GM23338 (cell line): ENCODE measurements at regions not wholly inside any gene's neighbourhood (a gene's known extent, or its start where the extent isn't known, plus 50 kb on each side); places are given as distances from the start of the nearest gene placed in this dataset.

ENCODE experiments used
- CREB1 ChIP-seq: fragments of 250-450 bp; sonication (Bioruptor Pico); IDR thresholded peaks from 2 replicates; pipeline ENCODE4 v1.5.0; 2020; ENCODE audit warnings: low read depth, mild to moderate bottlenecking, moderate library complexity
- NANOG ChIP-seq: IDR thresholded peaks from 2 replicates; pipeline ENCODE4 v1.6.1; 2016; ENCODE audit warnings: antibody characterized with exemption, borderline replicate concordance
- ZNF114 ChIP-seq: fragments of 250-450 bp; sonication (Bioruptor Pico); IDR thresholded peaks from 2 replicates; pipeline ENCODE4 v1.5.0; 2020; ENCODE audit warnings: mild to moderate bottlenecking, moderate library complexity
- ZNF462 ChIP-seq: fragments of 250-450 bp; sonication (Bioruptor Pico); IDR thresholded peaks from 2 replicates; pipeline ENCODE4 v1.5.0; 2020; ENCODE audit warnings: mild to moderate bottlenecking, moderate library complexity
- TF ChIP-seq, protein P1 (sequence below): IDR thresholded peaks from one replicate; pipeline ENCODE4 v1.6.1; 2018; ENCODE audit warnings: antibody characterized with exemption; ENCODE audit not compliant: unreplicated experiment

GRCh38 chr4:33395731-33396485 lies 2675.7 kb downstream of the PCDH7 start (continued):
- TF ChIP-seq, protein P1, sequence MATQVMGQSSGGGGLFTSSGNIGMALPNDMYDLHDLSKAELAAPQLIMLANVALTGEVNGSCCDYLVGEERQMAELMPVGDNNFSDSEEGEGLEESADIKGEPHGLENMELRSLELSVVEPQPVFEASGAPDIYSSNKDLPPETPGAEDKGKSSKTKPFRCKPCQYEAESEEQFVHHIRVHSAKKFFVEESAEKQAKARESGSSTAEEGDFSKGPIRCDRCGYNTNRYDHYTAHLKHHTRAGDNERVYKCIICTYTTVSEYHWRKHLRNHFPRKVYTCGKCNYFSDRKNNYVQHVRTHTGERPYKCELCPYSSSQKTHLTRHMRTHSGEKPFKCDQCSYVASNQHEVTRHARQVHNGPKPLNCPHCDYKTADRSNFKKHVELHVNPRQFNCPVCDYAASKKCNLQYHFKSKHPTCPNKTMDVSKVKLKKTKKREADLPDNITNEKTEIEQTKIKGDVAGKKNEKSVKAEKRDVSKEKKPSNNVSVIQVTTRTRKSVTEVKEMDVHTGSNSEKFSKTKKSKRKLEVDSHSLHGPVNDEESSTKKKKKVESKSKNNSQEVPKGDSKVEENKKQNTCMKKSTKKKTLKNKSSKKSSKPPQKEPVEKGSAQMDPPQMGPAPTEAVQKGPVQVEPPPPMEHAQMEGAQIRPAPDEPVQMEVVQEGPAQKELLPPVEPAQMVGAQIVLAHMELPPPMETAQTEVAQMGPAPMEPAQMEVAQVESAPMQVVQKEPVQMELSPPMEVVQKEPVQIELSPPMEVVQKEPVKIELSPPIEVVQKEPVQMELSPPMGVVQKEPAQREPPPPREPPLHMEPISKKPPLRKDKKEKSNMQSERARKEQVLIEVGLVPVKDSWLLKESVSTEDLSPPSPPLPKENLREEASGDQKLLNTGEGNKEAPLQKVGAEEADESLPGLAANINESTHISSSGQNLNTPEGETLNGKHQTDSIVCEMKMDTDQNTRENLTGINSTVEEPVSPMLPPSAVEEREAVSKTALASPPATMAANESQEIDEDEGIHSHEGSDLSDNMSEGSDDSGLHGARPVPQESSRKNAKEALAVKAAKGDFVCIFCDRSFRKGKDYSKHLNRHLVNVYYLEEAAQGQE, result no peak
- no peak for TF ChIP-seq CREB1 (CRISPR knock-in tag)
- no peak for TF ChIP-seq ZNF462 (CRISPR knock-in tag)
- no peak for TF ChIP-seq NANOG
- no peak for TF ChIP-seq ZNF114 (CRISPR knock-in tag)
